B cell (primary cell): ENCODE measurements at regions not wholly inside any gene's neighbourhood (a gene's known extent, or its start where the extent isn't known, plus 50 kb on each side); places are given as distances from the start of the nearest gene placed in this dataset.

Source experiments
- ATAC-seq: fragments of 200-7000 bp; cut with Tn5 transposase; one replicate; pipeline ENCODE4 v1.10.0; 2021; ENCODE audit warnings: low read depth, mild to moderate bottlenecking, moderate number of reproducible peaks, moderate library complexity
- CTCF ChIA-PET: fragments of 350-600 bp; sonication (Branson Sonifier 250); formaldehyde crosslinking; loops from one replicate; lab custom pipeline; 2021; ENCODE audit warnings: antibody characterized with exemption, inconsistent platforms; lab: Charles Lee
- POLR2A ChIA-PET: fragments of 350-600 bp; sonication (Branson Sonifier 250); formaldehyde crosslinking; loops from one replicate; lab custom pipeline; 2021; ENCODE audit warnings: antibody characterized with exemption; lab: Charles Lee
- DNase-seq: peaks from one replicate; pipeline ENCODE4 v3.0.0; 2013
- H2AFZ ChIP-seq: 2 replicates; pipeline ENCODE4 v1.6.1; 2012; ENCODE audit warnings: mild to moderate bottlenecking, low read depth, low read length; ENCODE audit not compliant: insufficient read depth, poor library complexity, severe bottlenecking
- H3K27ac ChIP-seq, 2 donors: 1 replicate in 1 of 2; 2 replicates in 1 of 2; pipeline ENCODE4 v1.5.1; 2012 to 2013; ENCODE audit warnings: low read length in 2 of 2, mild to moderate bottlenecking in 2 of 2, moderate library complexity in 1 of 2
- H3K27me3 ChIP-seq, 4 experiments: fragments of 200-600 bp in 1 of 4; sonication (generic) in 1 of 4; replicated peaks in 1 of 4; 1 replicate in 2 of 4; 2 replicates in 2 of 4; pipeline versions ENCODE4 v1.6.1 to v1.7.0; 2013 to 2016; ENCODE audit warnings: low read length in 3 of 4, mild to moderate bottlenecking in 2 of 4, mixed read lengths in 1 of 4, moderate library complexity in 1 of 4; ENCODE audit not compliant: insufficient read depth in 4 of 4, control insufficient read depth in 3 of 4; ENCODE audit errors: control extremely low read depth in 1 of 4
- H3K36me3 ChIP-seq, 2 experiments: replicated peaks in 1 of 2; 1 replicate in 1 of 2; 2 replicates in 1 of 2; pipeline versions ENCODE4 v1.6.1 to v1.7.1; 2013; ENCODE audit warnings: low read length in 1 of 2; ENCODE audit not compliant: insufficient read depth in 2 of 2, control insufficient read depth in 1 of 2; ENCODE audit errors: control extremely low read depth in 1 of 2, extremely low read depth in 1 of 2
- H3K4me1 ChIP-seq, 2 donors: fragments of 200-600 bp in 1 of 2; sonication (generic) in 1 of 2; 1 replicate in 1 of 2; 2 replicates in 1 of 2; pipeline versions ENCODE4 v1.5.1 to v1.6.1; 2013 to 2017; ENCODE audit warnings: low read length in 2 of 2; ENCODE audit not compliant: control insufficient read depth in 2 of 2, insufficient read depth in 2 of 2
- H3K4me2 ChIP-seq: replicated peaks from 2 replicates; pipeline ENCODE3; 2012; ENCODE audit warnings: mild to moderate bottlenecking, low read depth, low read length; ENCODE audit not compliant: poor library complexity, severe bottlenecking
- H3K4me3 ChIP-seq, 5 experiments: fragments of 200-600 bp in 1 of 5; sonication (generic) in 1 of 5; 1 replicate in 3 of 5; 2 replicates in 2 of 5; pipeline versions ENCODE4 v1.5.1 to v1.7.0; 2011 to 2016; ENCODE audit warnings: low read length in 4 of 5, mild to moderate bottlenecking in 4 of 5, low read depth in 2 of 5, control low read depth in 1 of 5, moderate library complexity in 1 of 5; ENCODE audit not compliant: insufficient read depth in 1 of 5; ENCODE audit errors: control extremely low read depth in 1 of 5, extremely low read depth in 1 of 5
- H3K79me2 ChIP-seq: fragments of 200-600 bp; sonication (generic); one replicate; pipeline ENCODE4 v1.6.0; 2016; ENCODE audit warnings: low read length; ENCODE audit not compliant: control insufficient read depth, insufficient read depth
- H3K9ac ChIP-seq: fragments of 200-600 bp; sonication (generic); 2 replicates; pipeline ENCODE4 v1.6.1; 2017; ENCODE audit warnings: mild to moderate bottlenecking, low read length, moderate library complexity
- H3K9me3 ChIP-seq, 3 donors: one replicate each; pipeline versions ENCODE4 v1.6.1 to v1.7.1; 2013; ENCODE audit warnings: low read length in 2 of 3; ENCODE audit not compliant: control insufficient read depth in 2 of 3, insufficient read depth in 1 of 3; ENCODE audit errors: control extremely low read depth in 1 of 3
- H4K20me1 ChIP-seq: 2 replicates; pipeline ENCODE4 v1.6.0; 2012; ENCODE audit warnings: mild to moderate bottlenecking, low read length; ENCODE audit not compliant: insufficient read depth, control insufficient read depth, poor library complexity, severe bottlenecking
- H3K27ac Mint-ChIP-seq: one replicate; pipeline ENCODE4 v1.8.0; 2021; ENCODE audit warnings: mixed read lengths
- H3K27me3 Mint-ChIP-seq: one replicate; pipeline ENCODE4 v1.8.0; 2021; ENCODE audit warnings: mixed read lengths
- H3K4me1 Mint-ChIP-seq: one replicate; pipeline ENCODE4 v1.8.0; 2021; ENCODE audit warnings: mixed read lengths
- H3K4me3 Mint-ChIP-seq: one replicate; pipeline ENCODE4 v1.8.0; 2021; ENCODE audit warnings: mixed read lengths
- H3K9me3 Mint-ChIP-seq: one replicate; pipeline ENCODE4 v1.8.0; 2022; ENCODE audit warnings: mixed read lengths; ENCODE audit not compliant: insufficient read depth
- EZH2 ChIP-seq: IDR thresholded peaks from 2 replicates; pipeline ENCODE4 v1.6.1; 2012; ENCODE audit warnings: borderline replicate concordance, low read depth, mild to moderate bottlenecking, moderate library complexity, low read length; ENCODE audit not compliant: insufficient read depth, poor library complexity, severe bottlenecking
- WGBS: methylation state at CpG from one replicate; pipeline ENCODE4 v1.1.5; 2013; ENCODE audit warnings: missing lambda C conversion rate; ENCODE audit not compliant: insufficient coverage; 5-methylcytosine and 5-hydroxymethylcytosine counted together
- intact Hi-C: fragments of 100-400 bp; cut with micrococcal nuclease; formaldehyde crosslinking; loops from one replicate; pipeline ENCODE4 v1.10.0; 2022
- TF ChIP-seq, protein P1 (sequence below): fragments of 200-600 bp; IDR thresholded peaks from one replicate; pipeline ENCODE4 v1.8.0; 2022; ENCODE audit warnings: antibody characterized with exemption, mild to moderate bottlenecking

- no CpG with 5 or more reads among the region's 3 CpGs for WGBS
- H3K4me2 ChIP-seq = no peak overlapping the region
- POLR2A ChIA-PET = no interaction called here
- H3K27ac Mint-ChIP-seq = no peak overlapping the region
- no peaks in the 10 kb centered on the region for H3K4me1 ChIP-seq
- H3K27me3 Mint-ChIP-seq = no peaks in the 10 kb centered on the region
- H3K9me3 ChIP-seq = no peaks in the 10 kb centered on the region
- H3K79me2 ChIP-seq = no peaks in the 10 kb centered on the region
- H2AFZ ChIP-seq = no peak overlapping the region
- no peaks in the 10 kb centered on the region for H3K9me3 Mint-ChIP-seq
- CTCF ChIA-PET = no interaction called here
- H3K36me3 ChIP-seq = no peaks in the 10 kb centered on the region
- H3K4me3 ChIP-seq = no peak overlapping the region
- H3K27ac ChIP-seq = no peak overlapping the region
- DNase-seq (no peak), ATAC-seq (no peak)
- TF ChIP-seq, protein P1, sequence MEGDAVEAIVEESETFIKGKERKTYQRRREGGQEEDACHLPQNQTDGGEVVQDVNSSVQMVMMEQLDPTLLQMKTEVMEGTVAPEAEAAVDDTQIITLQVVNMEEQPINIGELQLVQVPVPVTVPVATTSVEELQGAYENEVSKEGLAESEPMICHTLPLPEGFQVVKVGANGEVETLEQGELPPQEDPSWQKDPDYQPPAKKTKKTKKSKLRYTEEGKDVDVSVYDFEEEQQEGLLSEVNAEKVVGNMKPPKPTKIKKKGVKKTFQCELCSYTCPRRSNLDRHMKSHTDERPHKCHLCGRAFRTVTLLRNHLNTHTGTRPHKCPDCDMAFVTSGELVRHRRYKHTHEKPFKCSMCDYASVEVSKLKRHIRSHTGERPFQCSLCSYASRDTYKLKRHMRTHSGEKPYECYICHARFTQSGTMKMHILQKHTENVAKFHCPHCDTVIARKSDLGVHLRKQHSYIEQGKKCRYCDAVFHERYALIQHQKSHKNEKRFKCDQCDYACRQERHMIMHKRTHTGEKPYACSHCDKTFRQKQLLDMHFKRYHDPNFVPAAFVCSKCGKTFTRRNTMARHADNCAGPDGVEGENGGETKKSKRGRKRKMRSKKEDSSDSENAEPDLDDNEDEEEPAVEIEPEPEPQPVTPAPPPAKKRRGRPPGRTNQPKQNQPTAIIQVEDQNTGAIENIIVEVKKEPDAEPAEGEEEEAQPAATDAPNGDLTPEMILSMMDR = no peak
- TF ChIP-seq EZH2 = no peak
- no peaks in the 10 kb centered on the region for H3K27me3 ChIP-seq
- no peaks in the 10 kb centered on the region for H3K4me1 Mint-ChIP-seq
- no peaks in the 10 kb centered on the region for H4K20me1 ChIP-seq
- no peak overlapping the region for H3K9ac ChIP-seq
- intact Hi-C loops = no loop called here
- H3K4me3 Mint-ChIP-seq = no peak overlapping the region
These were observed 242.1 kb downstream of the KLF5 start for GRCh38 chr13:73300718-73301425.

- no peak overlapping the region for H2AFZ ChIP-seq
- no peak overlapping the region for H3K9ac ChIP-seq
- 92% methylated on average over 2 of the region's 2 CpGs for WGBS
- H3K9me3 ChIP-seq = no peaks in the 10 kb centered on the region
- Mint-ChIP-seq H3K27ac (no peak overlapping the region), H3K9me3 (no peaks in the 10 kb centered on the region), H3K4me3 (no peak overlapping the region), H3K27me3 (no peaks in the 10 kb centered on the region), H3K4me1 (no peaks in the 10 kb centered on the region)
- no peaks in the 10 kb centered on the region for H3K79me2 ChIP-seq
- intact Hi-C loops = no loop called here
- H3K27ac ChIP-seq = no peak overlapping the region
- ChIA-PET CTCF (no interaction called here), POLR2A (no interaction called here)
- H3K4me3 ChIP-seq = no peak overlapping the region
- no peak overlapping the region for H3K4me2 ChIP-seq
- DNase-seq (no peak), ATAC-seq (no peak)
- H4K20me1 ChIP-seq = no peaks in the 10 kb centered on the region
- H3K36me3 ChIP-seq = no peaks in the 10 kb centered on the region
- no peak for TF ChIP-seq EZH2
- TF ChIP-seq, protein P1 = no peak
- no peaks in the 10 kb centered on the region for H3K4me1 ChIP-seq
- no peaks in the 10 kb centered on the region for H3K27me3 ChIP-seq
These were observed 241.0 kb downstream of the KLF5 start for GRCh38 chr13:73299787-73300186.
